HL-60 (cell line): ENCODE measurements at regions not wholly inside any gene's neighbourhood (a gene's known extent, or its start where the extent isn't known, plus 50 kb on each side); places are given as distances from the start of the nearest gene placed in this dataset.

Experiments
- DNase-seq, 2 experiments: peaks; one replicate each; pipeline ENCODE4 v3.0.0-alpha.2; 2010 to 2020; ENCODE audit warnings: low read depth in 1 of 2, low spot score in 1 of 2
- H3K27ac ChIP-seq: fragments of 250-450 bp; sonication (Bioruptor Pico); replicated peaks from 2 replicates; pipeline ENCODE4 v1.5.1; 2020; ENCODE audit warnings: mild to moderate bottlenecking, moderate library complexity
- H3K27me3 ChIP-seq: fragments of 250-450 bp; sonication (Bioruptor Pico); 2 replicates; pipeline ENCODE4 v1.5.1; 2021; ENCODE audit warnings: mild to moderate bottlenecking, moderate library complexity; ENCODE audit not compliant: insufficient read depth, poor library complexity, severe bottlenecking
- H3K4me3 ChIP-seq: replicated peaks from 2 replicates; pipeline ENCODE4 v1.5.1; 2011; ENCODE audit warnings: mild to moderate bottlenecking, control low read depth, low read length; ENCODE audit not compliant: insufficient read depth
- CTCF ChIP-seq: IDR thresholded peaks from one replicate; pipeline ENCODE4 v1.5.1; 2011; ENCODE audit warnings: low read length, control low read depth, inconsistent platforms; ENCODE audit not compliant: insufficient read depth
- GABPA ChIP-seq: IDR thresholded peaks from 2 replicates; pipeline ENCODE4 v1.6.1; 2012; ENCODE audit warnings: low read depth
- POLR2AphosphoS5 ChIP-seq: IDR thresholded peaks from 2 replicates; pipeline ENCODE4 v1.6.1; 2012; ENCODE audit warnings: low read depth
- REST ChIP-seq: IDR thresholded peaks from 2 replicates; pipeline ENCODE4 v1.6.1; 2012; ENCODE audit warnings: low read depth; ENCODE audit not compliant: insufficient replicate concordance
- SPI1 ChIP-seq: IDR thresholded peaks from 2 replicates; pipeline ENCODE4 v1.6.1; 2012; ENCODE audit warnings: low read depth, mild to moderate bottlenecking, borderline replicate concordance

GRCh38 chr2:75960472-75961009 lies 249.8 kb upstream of the GCFC2 start:
- no peak for DNase-seq
- TF ChIP-seq GABPA = no peak
- TF ChIP-seq POLR2AphosphoS5 = no peak
- no peak for TF ChIP-seq SPI1
- TF ChIP-seq REST = no peak
- no peak for TF ChIP-seq CTCF

GRCh38 chr2:75959724-75960471 lies 249.2 kb upstream of the GCFC2 start:
- no peaks in the 10 kb centered on the region for H3K27me3 ChIP-seq
- TF ChIP-seq REST (no peak), POLR2AphosphoS5 (no peak), GABPA (no peak), SPI1 (no peak), CTCF (no peak)
- no peak overlapping the region for H3K27ac ChIP-seq
- no peak overlapping the region for H3K4me3 ChIP-seq
- DNase-seq = no peak

More at GRCh38 chr2:75960472-75961009, 249.8 kb upstream of the GCFC2 start:
- Histone ChIP-seq H3K4me3 (no peak overlapping the region), H3K27ac (no peak overlapping the region), H3K27me3 (no peaks in the 10 kb centered on the region)

- Histone ChIP-seq H3K27me3 (no peaks in the 10 kb centered on the region), H3K27ac (no peak overlapping the region), H3K4me3 (no peak overlapping the region)
- TF ChIP-seq SPI1 = no peak
- TF ChIP-seq REST = no peak
- TF ChIP-seq GABPA = no peak
- no peak for TF ChIP-seq POLR2AphosphoS5
- TF ChIP-seq CTCF = no peak
- no peak for DNase-seq
Measured at GRCh38 chr2:75954761-75955160, 244.0 kb upstream of the GCFC2 start.
